NCI-H524 treated with DMSO at 0.1 percent for 48 hours (cell line): ENCODE measurements at regions not wholly inside any gene's neighbourhood (a gene's known extent, or its start where the extent isn't known, plus 50 kb on each side); places are given as distances from the start of the nearest gene placed in this dataset.
"Not testable (repeated sequence)": the region's sequence is repeated elsewhere in the genome, so short reads cannot be mapped to it uniquely, and the experiment has no call there.

Experiments used
- DNase-seq: peaks from one replicate; lab custom pipeline; 2025; lab: John Stamatoyannopoulos, UW

DNA sequence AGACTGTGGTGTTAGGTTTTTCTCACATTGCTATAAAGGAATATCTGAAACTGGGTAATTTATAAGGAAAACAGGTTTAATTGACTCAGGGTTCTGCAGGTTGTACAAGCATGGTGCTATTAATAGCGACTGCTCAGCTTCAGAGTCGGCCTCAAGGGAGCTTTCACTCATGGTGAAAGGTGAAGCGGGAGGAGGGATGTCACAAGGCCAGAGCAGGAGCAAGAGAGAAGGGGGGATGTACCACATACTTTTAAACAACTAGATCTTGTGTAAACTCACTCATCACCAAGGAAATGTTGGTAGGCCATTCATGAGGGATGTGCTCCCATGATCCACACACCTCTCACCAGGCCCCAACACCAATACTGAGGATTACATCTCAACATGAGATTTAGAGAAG lies 313.2 kb downstream of the UBE2NL start:
- DNase-seq, result not testable (repeated sequence)

DNA sequence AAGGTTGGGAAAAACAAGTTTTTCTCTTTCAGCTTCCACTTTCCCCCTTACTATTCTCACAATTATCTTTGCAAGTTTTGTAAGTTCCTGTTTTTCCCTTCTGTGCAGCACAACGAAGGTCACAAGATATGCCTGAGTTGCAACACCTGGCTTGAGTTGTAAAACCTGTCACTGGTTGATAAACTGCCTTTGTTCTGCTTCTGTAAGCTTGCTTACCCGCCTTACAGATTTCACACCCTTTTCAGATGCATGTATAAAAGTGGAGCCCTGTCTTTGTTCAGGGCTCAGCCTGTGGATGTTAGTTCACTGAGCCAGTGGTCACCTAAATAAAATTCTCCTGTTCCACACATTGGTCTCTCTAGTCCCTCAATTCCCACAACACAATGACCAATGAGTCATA lies 318.9 kb downstream of the UBE2NL start:
- not testable (repeated sequence) for DNase-seq

DNA sequence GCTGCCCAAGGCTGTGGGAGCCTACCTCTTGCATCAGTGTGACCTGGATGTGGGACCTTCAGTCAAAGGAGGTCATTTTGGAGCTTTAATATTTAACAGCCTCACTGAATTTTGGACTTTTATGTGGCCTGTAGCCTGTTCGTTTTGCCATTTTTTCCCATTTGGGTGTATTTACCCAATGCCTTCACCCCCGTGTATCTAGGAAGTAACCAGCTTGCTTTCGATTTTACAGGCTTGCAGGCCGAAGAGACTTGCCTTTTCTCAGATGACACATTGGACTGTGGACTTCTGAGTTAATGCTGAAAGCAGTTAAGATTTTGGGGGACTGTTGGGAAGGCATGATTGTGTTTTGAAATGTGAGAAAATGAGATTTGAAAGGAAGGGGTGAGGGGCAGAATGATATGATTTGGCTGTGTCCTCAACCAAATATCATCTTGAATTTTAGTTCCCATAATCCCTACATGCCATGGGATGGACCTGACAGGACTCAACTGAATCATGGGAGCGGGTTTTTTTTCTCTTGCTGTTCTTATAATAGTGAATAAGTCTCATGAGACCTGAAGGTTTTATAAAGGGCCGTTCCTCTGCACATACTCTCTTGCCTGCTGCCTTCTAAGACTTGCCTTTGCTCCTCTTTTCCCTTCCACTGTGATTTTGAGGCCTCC lies 324.6 kb downstream of the UBE2NL start:
- DNase-seq, result not testable (repeated sequence)

DNA sequence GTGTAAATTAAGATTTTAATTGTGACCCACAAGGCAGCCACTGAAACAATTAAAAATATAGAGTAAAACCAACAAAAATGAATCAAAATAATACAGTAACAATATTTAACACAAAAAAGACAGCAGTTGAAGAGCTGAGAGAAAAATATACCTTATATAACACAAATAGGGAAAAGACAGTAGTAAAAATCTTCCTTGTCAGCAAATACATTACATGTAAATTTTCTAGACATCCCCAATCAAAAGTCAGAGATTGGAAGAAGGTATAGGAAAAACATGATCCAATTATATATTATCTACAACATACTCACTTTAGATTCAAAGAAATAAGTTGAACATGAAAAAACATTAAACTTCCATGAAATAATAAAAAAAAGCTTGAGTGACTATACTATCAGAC lies 330.8 kb downstream of the UBE2NL start:
- no peak for DNase-seq

DNA sequence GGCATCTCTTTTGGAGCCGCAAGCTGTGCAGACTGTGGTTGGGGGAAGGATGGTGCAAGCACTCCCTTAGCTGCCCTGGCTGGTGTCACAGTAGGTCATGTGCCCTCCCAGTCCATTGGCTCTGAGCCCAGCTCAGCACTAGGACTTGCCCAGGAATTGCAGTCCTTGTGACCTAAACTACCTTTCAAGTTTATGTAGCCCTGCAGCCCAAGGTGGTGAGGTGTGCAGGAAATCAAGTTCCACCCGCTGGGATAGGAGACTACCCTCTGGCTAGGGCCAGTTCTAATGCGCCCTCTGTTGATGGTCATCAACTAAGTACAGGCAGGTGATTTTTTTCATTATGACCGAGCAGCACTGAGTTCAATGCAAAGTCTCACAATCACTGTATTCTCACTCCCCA lies 335.2 kb downstream of the UBE2NL start:
- DNase-seq, result no peak

DNA sequence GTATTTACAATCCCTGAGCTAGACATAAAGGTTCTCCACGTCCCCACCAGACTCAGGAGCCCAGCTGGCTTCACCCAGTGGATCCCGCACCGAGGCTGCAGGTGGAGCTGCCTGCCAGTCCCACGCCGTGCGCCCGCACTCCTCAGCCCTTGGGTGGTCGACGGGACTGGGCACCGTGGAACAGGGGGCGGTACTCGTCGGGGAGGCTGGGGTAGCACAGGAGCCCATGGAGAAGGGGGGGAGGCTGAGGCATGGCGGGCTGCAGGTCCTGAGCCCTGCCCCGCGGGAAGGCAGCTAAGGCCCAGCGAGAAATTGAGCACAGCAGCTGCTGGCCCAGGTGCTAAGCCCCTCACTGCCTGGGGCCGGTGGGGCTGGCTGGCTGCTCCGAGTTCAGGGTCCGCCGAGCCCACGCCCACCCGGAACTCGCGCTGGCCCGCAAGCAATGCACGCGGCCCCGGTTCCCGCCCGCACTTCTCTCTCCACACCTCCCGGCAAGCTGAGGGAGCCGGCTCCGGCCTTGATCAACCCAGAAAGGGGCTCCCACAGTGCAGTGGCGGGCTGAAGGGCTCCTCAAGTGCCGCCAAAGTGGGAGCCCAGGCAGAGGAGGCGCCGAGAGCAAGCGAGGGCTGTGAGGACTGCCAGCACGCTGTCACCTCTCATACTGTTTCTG lies 347.4 kb downstream of the UBE2NL start:
- not testable (repeated sequence) for DNase-seq

DNA sequence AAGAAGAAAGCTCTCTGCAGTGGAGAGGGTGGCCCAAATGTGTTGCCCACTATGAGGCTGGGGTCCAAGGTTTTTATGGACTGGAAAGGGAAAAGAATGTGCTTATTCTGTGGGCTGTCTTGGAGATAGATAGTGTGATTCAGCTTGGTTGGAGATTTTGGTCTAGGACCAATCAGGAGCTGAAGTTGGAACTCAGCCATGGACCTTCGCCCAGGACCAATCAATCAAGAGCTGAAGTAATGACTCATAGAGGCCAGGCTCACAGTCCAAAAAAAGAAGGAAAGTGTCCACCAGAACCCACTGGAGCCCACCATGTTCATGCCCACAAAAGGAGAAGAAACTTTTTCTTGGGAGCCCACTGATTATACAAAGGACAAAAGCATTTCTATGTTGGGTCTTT lies 369.5 kb downstream of the UBE2NL start:
- no peak for DNase-seq

DNA sequence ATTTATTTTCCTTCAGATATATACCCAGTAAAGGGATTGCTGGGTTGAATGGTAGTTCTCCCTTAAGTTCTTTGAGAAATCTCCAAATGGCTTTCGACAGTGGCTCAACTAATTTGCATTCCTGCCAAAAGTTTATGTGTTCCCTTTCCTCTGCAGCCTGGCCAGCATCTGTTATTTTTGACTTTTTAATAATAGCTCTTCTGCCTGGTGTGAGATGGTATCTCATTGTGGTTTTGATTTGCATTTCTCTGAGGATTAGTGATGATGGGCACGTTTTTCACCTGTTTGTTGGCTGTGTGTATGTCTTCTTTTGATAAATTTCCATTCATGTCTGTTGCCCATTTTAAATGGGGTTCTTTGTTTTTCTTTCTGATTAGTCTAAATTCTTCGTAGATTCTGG lies 375.2 kb downstream of the UBE2NL start:
- DNase-seq, result no peak

DNA sequence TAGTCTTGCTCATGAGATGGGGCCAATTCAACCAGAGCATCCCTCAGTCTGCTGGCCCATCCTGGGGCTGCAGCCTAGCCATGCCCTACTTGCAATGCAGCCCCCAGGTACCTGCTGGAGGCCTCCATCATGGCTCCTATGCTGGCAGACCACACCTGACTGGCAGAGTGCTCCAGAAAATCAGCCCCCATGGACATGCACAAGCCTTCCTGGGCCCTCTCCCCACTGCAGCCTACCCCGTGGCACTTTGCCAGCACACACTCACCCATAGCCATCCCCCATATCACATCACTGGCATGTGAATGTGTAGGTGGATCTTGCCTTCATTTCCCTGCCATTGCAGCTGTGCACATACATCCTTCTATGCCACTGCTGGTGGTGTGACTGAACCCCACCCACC lies 381.8 kb downstream of the UBE2NL start:
- no peak for DNase-seq

DNA sequence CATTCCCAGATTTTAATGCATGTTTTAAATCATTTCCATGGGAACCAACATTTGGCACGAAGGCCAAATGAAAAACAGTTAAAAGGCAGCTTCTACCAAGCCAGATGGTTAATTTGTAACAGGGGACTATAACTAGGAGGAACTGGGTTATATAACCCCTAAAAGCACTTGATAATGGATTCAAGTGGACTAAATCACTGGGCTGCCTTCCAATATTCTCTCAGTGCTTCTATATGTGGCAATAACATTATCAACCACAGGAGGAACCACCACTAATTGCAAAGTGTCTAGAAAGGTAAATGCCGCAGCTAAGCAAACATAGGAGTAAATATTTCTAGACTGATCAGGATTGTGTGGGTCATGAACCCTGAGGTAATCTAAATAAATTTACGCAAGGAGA lies 391.5 kb downstream of the UBE2NL start:
- DNase-seq, result peak; percentile 91

DNA sequence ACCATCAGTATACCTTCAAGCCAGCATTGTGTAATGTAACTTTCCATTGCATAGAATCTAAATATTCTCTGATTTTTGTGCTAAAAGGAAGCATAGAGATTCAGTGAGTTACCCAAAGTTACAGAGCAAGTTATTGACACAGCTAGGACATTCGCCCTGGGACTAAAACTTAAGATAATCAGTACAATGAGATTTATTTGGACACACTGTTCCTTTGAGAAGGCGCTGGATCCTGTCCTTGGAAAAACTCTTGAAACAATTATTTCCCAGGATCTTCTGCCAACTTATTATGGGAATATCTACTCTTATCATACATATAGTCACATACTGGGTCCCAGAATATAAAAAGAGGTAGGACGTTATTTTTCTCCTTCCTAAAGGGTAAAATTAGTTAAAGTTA lies 392.0 kb downstream of the UBE2NL start:
- DNase-seq, result no peak

DNA sequence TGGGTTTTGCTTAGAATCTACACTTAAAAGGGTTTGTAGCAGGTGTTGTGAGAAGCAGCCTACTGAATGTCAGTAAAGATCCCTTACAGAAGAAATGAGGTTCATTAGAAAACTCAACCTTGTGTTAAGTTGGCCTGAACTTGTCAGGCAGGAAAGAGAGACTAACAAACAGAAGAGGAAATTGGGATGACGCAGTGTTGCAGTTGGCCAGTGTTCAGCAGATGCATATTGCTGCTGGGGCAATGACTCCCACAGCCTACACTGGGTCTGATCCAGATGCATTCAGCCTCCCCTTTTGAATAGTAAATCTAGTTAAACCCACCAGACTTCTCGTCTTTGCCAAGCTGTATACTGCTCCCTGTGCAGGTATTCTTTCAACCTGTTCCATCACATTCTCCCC lies 409.4 kb downstream of the UBE2NL start:
- DNase-seq, result no peak

DNA sequence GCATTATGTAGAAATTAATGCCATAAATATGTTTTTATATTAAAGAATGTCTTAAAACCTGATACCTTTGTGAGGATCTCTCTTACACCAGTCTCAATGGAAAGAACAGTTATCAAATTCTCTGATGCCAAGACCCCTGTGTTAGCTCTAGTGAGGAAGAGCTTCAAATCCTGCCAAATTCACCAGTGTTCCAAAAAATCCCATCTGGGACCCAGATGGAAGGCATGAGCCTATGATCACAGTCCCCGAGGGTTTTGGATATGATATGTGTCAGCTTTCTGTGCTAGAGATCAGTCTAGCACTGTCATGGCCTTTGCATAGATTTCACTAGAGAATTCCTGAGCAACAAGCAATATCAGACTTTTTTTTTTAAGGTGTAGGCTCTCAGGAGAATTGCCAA lies 412.1 kb downstream of the UBE2NL start:
- DNase-seq, result no peak

DNA sequence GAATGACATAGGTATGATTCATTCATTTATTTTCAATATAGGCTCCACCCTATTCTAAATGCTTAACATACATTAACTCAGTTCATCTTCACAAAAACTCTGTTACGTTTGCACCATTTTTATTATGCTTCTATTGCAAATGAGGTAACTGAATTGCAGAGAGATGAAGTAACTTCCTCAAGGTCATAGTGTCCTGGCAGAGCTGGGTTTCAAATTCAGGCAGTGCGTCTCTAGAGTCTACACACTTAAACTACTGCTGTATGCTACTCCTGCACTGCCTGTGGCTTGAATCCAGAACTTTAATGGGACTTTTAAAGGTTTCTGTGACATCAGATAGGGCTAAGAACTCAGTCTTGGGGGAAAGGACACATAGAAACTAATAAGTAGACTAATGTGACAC lies 413.4 kb downstream of the UBE2NL start:
- no peak for DNase-seq

DNA sequence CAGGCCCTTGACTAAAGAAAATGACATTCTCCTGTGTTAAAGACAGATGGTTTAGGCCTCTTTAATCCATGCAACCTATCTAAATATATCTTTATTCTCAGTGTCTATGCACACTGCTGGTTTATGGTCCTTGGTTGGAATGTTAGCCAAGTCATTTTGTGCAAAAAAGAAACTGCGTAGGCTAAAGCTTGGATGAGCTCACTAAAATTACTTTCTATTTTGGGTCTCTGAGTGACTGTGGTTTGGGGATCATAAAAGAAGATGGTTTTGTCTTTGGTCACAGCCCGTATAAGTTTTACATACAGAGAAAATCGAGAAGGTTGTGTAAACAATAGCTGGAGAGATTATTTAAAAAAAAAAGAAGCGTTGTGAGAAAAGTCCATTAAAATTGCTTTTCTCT lies 443.6 kb downstream of the UBE2NL start:
- DNase-seq, result no peak

DNA sequence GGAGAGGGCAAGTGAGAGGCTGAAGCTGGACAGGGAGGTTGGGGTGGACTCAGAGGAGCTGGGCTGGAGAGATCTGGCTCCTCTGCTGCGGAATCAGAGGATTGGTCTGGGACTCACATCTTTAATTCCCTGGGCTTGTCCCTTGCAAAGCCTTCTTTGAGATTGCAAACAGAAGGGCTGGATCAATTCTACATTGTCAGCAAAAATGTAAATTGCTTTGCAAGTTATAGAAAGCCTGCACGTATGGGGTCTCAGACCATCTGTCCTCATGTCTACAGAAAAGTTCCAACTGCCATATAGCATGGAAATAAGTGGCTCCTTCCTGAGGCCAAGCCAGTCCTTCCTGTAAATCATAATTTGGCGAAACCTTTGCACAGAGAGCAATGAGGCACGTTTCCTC lies 449.6 kb downstream of the UBE2NL start:
- no peak for DNase-seq

DNA sequence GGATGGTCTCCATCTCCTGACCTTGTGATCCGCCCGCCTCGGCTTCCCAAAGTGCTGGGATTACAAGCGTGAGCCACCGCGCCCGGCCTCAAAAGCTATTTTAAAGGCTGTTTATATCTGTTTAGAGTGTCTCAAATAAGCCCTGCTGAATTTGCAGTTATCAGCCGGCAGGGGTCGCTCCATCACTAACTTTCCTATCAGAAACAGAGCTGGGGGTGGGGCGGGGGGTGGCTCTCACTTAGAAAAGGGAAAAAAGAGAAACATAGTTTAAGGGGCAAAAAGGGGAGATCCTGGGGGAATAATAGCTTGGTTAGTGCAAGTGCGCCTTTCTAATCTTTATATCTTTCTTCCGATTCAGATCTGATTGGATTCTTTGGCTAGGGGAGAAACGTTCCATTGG lies 450.7 kb downstream of the UBE2NL start:
- DNase-seq, result no peak

DNA sequence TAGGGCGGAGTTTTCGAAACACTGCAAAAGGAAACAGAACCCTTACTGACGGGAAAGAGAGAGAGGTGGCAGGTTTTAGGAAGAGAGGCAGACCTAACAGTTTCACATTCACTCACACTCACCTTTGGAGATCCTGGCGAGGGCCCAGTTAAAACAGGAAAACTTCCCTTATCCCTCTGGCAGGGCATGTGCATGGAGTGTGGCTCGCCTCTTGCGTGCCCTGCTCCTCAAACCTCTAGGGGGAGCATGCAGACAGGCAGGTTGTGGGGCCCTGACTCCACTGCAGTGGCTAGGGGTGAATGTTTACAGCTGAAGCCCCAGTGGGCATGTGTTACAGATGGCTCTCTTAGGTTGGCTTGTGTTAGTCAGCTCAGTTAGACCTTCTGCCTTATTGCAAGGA lies 451.5 kb downstream of the UBE2NL start:
- DNase-seq, result no peak

DNA sequence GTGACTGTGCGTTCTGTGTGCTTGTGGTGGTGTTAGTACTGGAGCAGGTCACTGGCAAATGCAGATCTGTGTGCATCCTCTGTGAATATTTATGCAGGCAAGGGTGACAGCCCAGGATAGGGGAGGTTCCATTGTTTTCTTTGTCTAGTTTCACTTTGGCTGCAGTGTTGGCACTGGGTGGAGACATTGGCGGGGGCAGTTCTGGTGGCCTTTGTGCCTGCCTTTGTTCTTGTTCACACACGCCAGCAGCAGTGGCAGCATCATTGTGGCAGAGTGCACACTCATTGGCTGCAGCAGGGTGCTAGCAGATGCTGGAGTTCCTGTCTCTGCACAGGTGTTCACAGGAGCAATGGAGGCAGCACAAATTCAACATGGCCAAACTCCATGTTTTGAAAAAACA lies 495.3 kb downstream of the UBE2NL start:
- no peak for DNase-seq

DNA sequence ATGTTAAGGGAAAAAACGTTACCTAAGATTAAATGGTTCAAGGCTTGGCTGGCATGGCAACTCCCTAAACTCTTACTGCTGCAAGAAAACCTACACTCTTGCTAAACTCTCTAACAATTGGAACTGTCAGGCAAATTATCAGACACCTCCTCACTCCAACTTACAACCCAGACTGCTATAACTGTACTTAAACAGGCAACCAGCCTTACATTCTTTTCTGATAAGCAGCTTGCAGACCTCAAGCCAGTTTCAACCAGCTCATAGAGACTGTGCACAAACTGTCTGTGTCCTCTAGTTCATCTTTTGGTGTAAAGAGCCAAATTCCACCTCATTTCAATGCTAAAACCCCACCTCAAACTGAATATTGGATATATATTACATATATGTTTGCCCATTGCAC lies 504.9 kb downstream of the UBE2NL start:
- no peak for DNase-seq
